OCI-LY7 (cell line): ENCODE measurements at regions not wholly inside any gene's neighbourhood (a gene's known extent, or its start where the extent isn't known, plus 50 kb on each side); places are given as distances from the start of the nearest gene placed in this dataset.

Source experiments
- CTCF ChIP-seq: fragments of 200-600 bp; sonication (generic); conservative IDR thresholded peaks from 2 replicates; pipeline ENCODE4 v1.5.1; 2014; ENCODE audit warnings: mild to moderate bottlenecking, antibody characterized with exemption, low read length, moderate library complexity, mixed read lengths
- EZH2phosphoT487 ChIP-seq: fragments of 200-600 bp; sonication (generic); IDR thresholded peaks from 2 replicates; pipeline ENCODE4 v1.6.1; 2018; ENCODE audit warnings: low read depth, borderline replicate concordance, mild to moderate bottlenecking, mixed run types, antibody characterized with exemption, low read length, moderate library complexity, mixed read lengths

- TF ChIP-seq CTCF (no peak), EZH2phosphoT487 (no peak)
Measured at GRCh38 chr22:49128874-49129273, 698.8 kb downstream of the BRD1 start.
